HG02981 (cell line): ENCODE measurements at regions not wholly inside any gene's neighbourhood (a gene's known extent, or its start where the extent isn't known, plus 50 kb on each side); places are given as distances from the start of the nearest gene placed in this dataset.
"Not testable (repeated sequence)": the region's sequence is repeated elsewhere in the genome, so short reads cannot be mapped to it uniquely, and the experiment has no call there.

Experiments used
- ATAC-seq: cut with Tn5 transposase; IDR thresholded peaks from one replicate; pipeline ENCODE4 v1.9.1; 2021; ENCODE audit warnings: mild to moderate bottlenecking, moderate library complexity; ENCODE audit not compliant: unreplicated experiment

GRCh38 chr3:89923921-89924610 lies 816.6 kb downstream of the EPHA3 start:
- ATAC-seq, result no peak

- ATAC-seq, result no peak
These were observed 818.6 kb downstream of the EPHA3 start for GRCh38 chr3:89925976-89926375.

GRCh38 chr3:89932882-89933281 lies 825.5 kb downstream of the EPHA3 start:
- no peak for ATAC-seq

- ATAC-seq, result not testable (repeated sequence)
These were observed 837.0 kb downstream of the EPHA3 start for GRCh38 chr3:89944461-89944860.

- ATAC-seq, result no peak
These were observed 839.5 kb downstream of the EPHA3 start for GRCh38 chr3:89946884-89947283.

- ATAC-seq, result no peak
These were observed 840.0 kb downstream of the EPHA3 start for GRCh38 chr3:89947337-89947954.

- ATAC-seq, result no peak
These were observed 840.6 kb downstream of the EPHA3 start for GRCh38 chr3:89948008-89948407.

GRCh38 chr3:89950772-89951171 lies 843.4 kb downstream of the EPHA3 start:
- no peak for ATAC-seq

- ATAC-seq, result no peak
These were observed 846.7 kb downstream of the EPHA3 start for GRCh38 chr3:89954137-89954536.

- ATAC-seq, result no peak
These were observed 847.7 kb downstream of the EPHA3 start for GRCh38 chr3:89955156-89955555.

- no peak for ATAC-seq
These were observed 850.0 kb downstream of the EPHA3 start for GRCh38 chr3:89957451-89957850.

GRCh38 chr3:89958163-89958562 lies 850.7 kb downstream of the EPHA3 start:
- ATAC-seq, result not testable (repeated sequence)

- no peak for ATAC-seq
These were observed 856.9 kb downstream of the EPHA3 start for GRCh38 chr3:89964347-89964746.

GRCh38 chr3:89966877-89967665 lies 859.6 kb downstream of the EPHA3 start:
- ATAC-seq, result no peak

- ATAC-seq, result no peak
These were observed 863.9 kb downstream of the EPHA3 start for GRCh38 chr3:89971329-89971728.

GRCh38 chr3:89973156-89973555 lies 865.7 kb downstream of the EPHA3 start:
- ATAC-seq, result no peak

GRCh38 chr3:89974903-89975519 lies 867.6 kb downstream of the EPHA3 start:
- ATAC-seq, result no peak

GRCh38 chr3:89983449-89983848 lies 876.0 kb downstream of the EPHA3 start:
- ATAC-seq, result no peak

GRCh38 chr3:90005281-90005847 lies 897.9 kb downstream of the EPHA3 start:
- no peak for ATAC-seq

GRCh38 chr3:90007778-90008499 lies 900.5 kb downstream of the EPHA3 start:
- ATAC-seq, result no peak
